ENCODE measurements at regions not wholly inside any gene's neighbourhood (a gene's known extent, or its start where the extent isn't known, plus 50 kb on each side); places are given as distances from the start of the nearest gene placed in this dataset.

DNA sequence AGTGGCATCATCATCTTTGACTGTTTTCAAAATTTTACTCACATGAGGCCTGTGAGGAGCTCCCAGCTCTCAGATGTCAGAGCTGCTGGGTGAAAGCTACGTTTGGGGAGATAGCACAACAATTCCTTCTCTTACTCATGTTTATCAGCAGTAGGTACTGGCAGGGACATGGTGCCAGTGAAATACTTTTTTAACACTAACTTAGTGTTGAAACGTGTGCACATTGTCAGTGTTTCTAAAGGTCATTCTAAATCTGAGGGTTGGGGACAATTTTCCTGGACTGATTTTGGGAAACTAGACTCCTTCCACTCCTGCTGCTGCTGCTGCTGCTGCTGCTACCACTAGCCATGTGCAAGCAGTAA lies 487.4 kb downstream of the PDCD6IP start:
- no peaks in the 10 kb centered on the region for H3K36me3 Mint-ChIP-seq (ENCODE audit: low read depth)
- H3K9me2 ChIP-seq (ENCODE audit: insufficient read depth) = peaks cover 8% of the 10 kb centered on the region; the same call in 1 of the 2 replicates
- no peak overlapping the region for H3K27ac ChIP-seq (ENCODE audit: low read depth)
- no peak for ATAC-seq
- no peak overlapping the region for H3K4me3 ChIP-seq
- no peak overlapping the region for H3K4me2 ChIP-seq
- H3K9me3 Mint-ChIP-seq = no peaks in the 10 kb centered on the region
- no peak overlapping the region for H3K27ac Mint-ChIP-seq
- H3K4me3 Mint-ChIP-seq = no peak overlapping the region
- H3F3A ChIP-seq (replicated peaks; ENCODE audit: low read depth) = no peaks in the 10 kb centered on the region
- H3K4me1 ChIP-seq (ENCODE audit: insufficient read depth) = no peaks in the 10 kb centered on the region
- no peaks in the 10 kb centered on the region for H3K4me1 Mint-ChIP-seq
- H3K27me3 Mint-ChIP-seq (ENCODE audit: insufficient read depth, low read depth, poor library complexity) = peaks cover 2% of the 10 kb centered on the region
- H2AFZ ChIP-seq = 0 out of 2 replicates have a peak overlapping the region, but pooled peaks have one; percentile 40
- TF ChIP-seq ETS1 (IDR thresholded peaks at IDR 0.05) = no peak
- TF ChIP-seq NANOG (IDR thresholded peaks at IDR 0.05; ENCODE audit: borderline replicate concordance) = no peak
- TF ChIP-seq, protein P1, sequence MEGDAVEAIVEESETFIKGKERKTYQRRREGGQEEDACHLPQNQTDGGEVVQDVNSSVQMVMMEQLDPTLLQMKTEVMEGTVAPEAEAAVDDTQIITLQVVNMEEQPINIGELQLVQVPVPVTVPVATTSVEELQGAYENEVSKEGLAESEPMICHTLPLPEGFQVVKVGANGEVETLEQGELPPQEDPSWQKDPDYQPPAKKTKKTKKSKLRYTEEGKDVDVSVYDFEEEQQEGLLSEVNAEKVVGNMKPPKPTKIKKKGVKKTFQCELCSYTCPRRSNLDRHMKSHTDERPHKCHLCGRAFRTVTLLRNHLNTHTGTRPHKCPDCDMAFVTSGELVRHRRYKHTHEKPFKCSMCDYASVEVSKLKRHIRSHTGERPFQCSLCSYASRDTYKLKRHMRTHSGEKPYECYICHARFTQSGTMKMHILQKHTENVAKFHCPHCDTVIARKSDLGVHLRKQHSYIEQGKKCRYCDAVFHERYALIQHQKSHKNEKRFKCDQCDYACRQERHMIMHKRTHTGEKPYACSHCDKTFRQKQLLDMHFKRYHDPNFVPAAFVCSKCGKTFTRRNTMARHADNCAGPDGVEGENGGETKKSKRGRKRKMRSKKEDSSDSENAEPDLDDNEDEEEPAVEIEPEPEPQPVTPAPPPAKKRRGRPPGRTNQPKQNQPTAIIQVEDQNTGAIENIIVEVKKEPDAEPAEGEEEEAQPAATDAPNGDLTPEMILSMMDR (conservative IDR thresholded peaks at IDR 0.05; ENCODE audit: low read depth in 2 of 2) = no peak
- TF ChIP-seq ZNF114 (CRISPR knock-in tag; IDR thresholded peaks at IDR 0.05) = no peak
- TF ChIP-seq, protein P2, sequence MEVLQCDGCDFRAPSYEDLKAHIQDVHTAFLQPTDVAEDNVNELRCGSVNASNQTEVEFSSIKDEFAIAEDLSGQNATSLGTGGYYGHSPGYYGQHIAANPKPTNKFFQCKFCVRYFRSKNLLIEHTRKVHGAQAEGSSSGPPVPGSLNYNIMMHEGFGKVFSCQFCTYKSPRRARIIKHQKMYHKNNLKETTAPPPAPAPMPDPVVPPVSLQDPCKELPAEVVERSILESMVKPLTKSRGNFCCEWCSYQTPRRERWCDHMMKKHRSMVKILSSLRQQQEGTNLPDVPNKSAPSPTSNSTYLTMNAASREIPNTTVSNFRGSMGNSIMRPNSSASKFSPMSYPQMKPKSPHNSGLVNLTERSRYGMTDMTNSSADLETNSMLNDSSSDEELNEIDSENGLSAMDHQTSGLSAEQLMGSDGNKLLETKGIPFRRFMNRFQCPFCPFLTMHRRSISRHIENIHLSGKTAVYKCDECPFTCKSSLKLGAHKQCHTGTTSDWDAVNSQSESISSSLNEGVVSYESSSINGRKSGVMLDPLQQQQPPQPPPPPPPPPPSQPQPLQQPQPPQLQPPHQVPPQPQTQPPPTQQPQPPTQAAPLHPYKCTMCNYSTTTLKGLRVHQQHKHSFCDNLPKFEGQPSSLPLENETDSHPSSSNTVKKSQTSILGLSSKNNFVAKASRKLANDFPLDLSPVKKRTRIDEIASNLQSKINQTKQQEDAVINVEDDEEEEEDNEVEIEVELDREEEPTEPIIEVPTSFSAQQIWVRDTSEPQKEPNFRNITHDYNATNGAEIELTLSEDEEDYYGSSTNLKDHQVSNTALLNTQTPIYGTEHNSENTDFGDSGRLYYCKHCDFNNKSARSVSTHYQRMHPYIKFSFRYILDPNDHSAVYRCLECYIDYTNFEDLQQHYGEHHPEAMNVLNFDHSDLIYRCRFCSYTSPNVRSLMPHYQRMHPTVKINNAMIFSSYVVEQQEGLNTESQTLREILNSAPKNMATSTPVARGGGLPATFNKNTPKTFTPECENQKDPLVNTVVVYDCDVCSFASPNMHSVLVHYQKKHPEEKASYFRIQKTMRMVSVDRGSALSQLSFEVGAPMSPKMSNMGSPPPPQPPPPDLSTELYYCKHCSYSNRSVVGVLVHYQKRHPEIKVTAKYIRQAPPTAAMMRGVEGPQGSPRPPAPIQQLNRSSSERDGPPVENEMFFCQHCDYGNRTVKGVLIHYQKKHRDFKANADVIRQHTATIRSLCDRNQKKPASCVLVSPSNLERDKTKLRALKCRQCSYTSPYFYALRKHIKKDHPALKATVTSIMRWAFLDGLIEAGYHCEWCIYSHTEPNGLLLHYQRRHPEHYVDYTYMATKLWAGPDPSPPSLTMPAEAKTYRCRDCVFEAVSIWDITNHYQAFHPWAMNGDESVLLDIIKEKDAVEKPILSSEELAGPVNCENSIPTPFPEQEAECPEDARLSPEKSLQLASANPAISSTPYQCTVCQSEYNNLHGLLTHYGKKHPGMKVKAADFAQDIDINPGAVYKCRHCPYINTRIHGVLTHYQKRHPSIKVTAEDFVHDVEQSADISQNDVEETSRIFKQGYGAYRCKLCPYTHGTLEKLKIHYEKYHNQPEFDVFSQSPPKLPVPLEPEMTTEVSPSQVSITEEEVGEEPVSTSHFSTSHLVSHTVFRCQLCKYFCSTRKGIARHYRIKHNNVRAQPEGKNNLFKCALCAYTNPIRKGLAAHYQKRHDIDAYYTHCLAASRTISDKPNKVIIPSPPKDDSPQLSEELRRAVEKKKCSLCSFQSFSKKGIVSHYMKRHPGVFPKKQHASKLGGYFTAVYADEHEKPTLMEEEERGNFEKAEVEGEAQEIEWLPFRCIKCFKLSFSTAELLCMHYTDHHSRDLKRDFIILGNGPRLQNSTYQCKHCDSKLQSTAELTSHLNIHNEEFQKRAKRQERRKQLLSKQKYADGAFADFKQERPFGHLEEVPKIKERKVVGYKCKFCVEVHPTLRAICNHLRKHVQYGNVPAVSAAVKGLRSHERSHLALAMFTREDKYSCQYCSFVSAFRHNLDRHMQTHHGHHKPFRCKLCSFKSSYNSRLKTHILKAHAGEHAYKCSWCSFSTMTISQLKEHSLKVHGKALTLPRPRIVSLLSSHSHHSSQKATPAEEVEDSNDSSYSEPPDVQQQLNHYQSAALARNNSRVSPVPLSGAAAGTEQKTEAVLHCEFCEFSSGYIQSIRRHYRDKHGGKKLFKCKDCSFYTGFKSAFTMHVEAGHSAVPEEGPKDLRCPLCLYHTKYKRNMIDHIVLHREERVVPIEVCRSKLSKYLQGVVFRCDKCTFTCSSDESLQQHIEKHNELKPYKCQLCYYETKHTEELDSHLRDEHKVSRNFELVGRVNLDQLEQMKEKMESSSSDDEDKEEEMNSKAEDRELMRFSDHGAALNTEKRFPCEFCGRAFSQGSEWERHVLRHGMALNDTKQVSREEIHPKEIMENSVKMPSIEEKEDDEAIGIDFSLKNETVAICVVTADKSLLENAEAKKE (CRISPR knock-in tag; IDR thresholded peaks at IDR 0.05) = no peak
- no peak for TF ChIP-seq POLR2AphosphoS5 (IDR thresholded peaks at IDR 0.05; ENCODE audit: low read depth)
- no peak for TF ChIP-seq JUNB (IDR thresholded peaks at IDR 0.05; ENCODE audit: unreplicated experiment)
- H3K79me2 ChIP-seq (replicated peaks; ENCODE audit: insufficient read depth) = no peaks in the 10 kb centered on the region
- no peak for DNase-seq (ENCODE audit: low spot score)
- H3K27me3 ChIP-seq (ENCODE audit: insufficient read depth) = no peaks in the 10 kb centered on the region
- H3K36me3 ChIP-seq (ENCODE audit: insufficient read depth) = no peaks in the 10 kb centered on the region
- no peaks in the 10 kb centered on the region for H4K20me1 ChIP-seq (replicated peaks; ENCODE audit: insufficient read depth)

Data from GM23338 (cell line).